ENCODE measurements at regions not wholly inside any gene's neighbourhood (a gene's known extent, or its start where the extent isn't known, plus 50 kb on each side); places are given as distances from the start of the nearest gene placed in this dataset.

- no peak for TF ChIP-seq CTCF (conservative IDR thresholded peaks at IDR 0.05)
- no peak for TF ChIP-seq EZH2 (IDR thresholded peaks at IDR 0.05; ENCODE audit: low read depth)
Observed at GRCh38 chr1:222950892-222951291, 136.1 kb downstream of the DISP1 start.

All from PC-9 (cell line).